CD4-positive, alpha-beta T cell (primary cell): ENCODE measurements at regions not wholly inside any gene's neighbourhood (a gene's known extent, or its start where the extent isn't known, plus 50 kb on each side); places are given as distances from the start of the nearest gene placed in this dataset.

Experiments used
- ATAC-seq: fragments of 200-7000 bp; cut with Tn5 transposase; one replicate; pipeline ENCODE4 v1.10.0; 2022; ENCODE audit warnings: mild to moderate bottlenecking; ENCODE audit not compliant: poor library complexity
- CTCF ChIA-PET: fragments of 350-600 bp; sonication (Branson Sonifier 250); formaldehyde crosslinking; loops from one replicate; lab custom pipeline; 2021; ENCODE audit warnings: antibody characterized with exemption, inconsistent platforms; lab: Charles Lee
- POLR2A ChIA-PET: fragments of 350-600 bp; sonication (Branson Sonifier 250); formaldehyde crosslinking; loops from one replicate; lab custom pipeline; 2021; ENCODE audit warnings: antibody characterized with exemption, inconsistent platforms; lab: Charles Lee
- DNase-seq, 14 experiments: peaks; one replicate each; pipeline ENCODE4 v3.0.0-alpha.2; 2013 to 2020; ENCODE audit warnings: mixed read lengths in 2 of 14
- H3K27ac ChIP-seq, 2 donors: one replicate each; pipeline versions ENCODE4 v1.5.1 to v1.7.0; 2013; ENCODE audit warnings: low read length in 2 of 2, low read depth in 1 of 2, mild to moderate bottlenecking in 1 of 2
- H3K27me3 ChIP-seq, 2 experiments: 1 replicate in 1 of 2; 2 replicates in 1 of 2; pipeline versions ENCODE4 v1.6.1 to v1.7.0; 2013; ENCODE audit warnings: low read length in 2 of 2, control low read depth in 1 of 2, mild to moderate bottlenecking in 1 of 2, moderate library complexity in 1 of 2; ENCODE audit not compliant: insufficient read depth in 2 of 2, control insufficient read depth in 1 of 2
- H3K36me3 ChIP-seq: one replicate; pipeline ENCODE4 v1.6.1; 2013; ENCODE audit warnings: low read length, control low read depth; ENCODE audit not compliant: insufficient read depth
- H3K4me1 ChIP-seq: one replicate; pipeline ENCODE4 v1.6.1; 2013; ENCODE audit warnings: low read length, control low read depth; ENCODE audit not compliant: insufficient read depth
- H3K4me3 ChIP-seq: one replicate; pipeline ENCODE4 v1.5.1; 2013; ENCODE audit warnings: mild to moderate bottlenecking, low read length, moderate library complexity
- H3K9me3 ChIP-seq, 2 experiments: 1 replicate in 1 of 2; 2 replicates in 1 of 2; pipeline versions ENCODE4 v1.6.1 to v1.7.0; 2013; ENCODE audit warnings: low read length in 2 of 2, mild to moderate bottlenecking in 2 of 2, control low read depth in 1 of 2, moderate library complexity in 1 of 2; ENCODE audit not compliant: control insufficient read depth in 1 of 2, insufficient read depth in 1 of 2
- H3K27ac Mint-ChIP-seq: one replicate; pipeline ENCODE4 v1.8.0; 2020; ENCODE audit warnings: mixed read lengths
- H3K27me3 Mint-ChIP-seq: one replicate; pipeline ENCODE4 v1.8.0; 2021; ENCODE audit warnings: mixed read lengths
- H3K36me3 Mint-ChIP-seq: one replicate; pipeline ENCODE4 v1.8.0; 2021; ENCODE audit warnings: low read depth, mixed read lengths
- H3K4me1 Mint-ChIP-seq: one replicate; pipeline ENCODE4 v1.8.0; 2021; ENCODE audit warnings: low read depth, mixed read lengths
- H3K4me3 Mint-ChIP-seq: one replicate; pipeline ENCODE4 v1.8.0; 2020; ENCODE audit warnings: mild to moderate bottlenecking, mixed read lengths
- H3K9me3 Mint-ChIP-seq: one replicate; pipeline ENCODE4 v1.8.0; 2020; ENCODE audit warnings: mixed read lengths
- CTCF ChIP-seq: fragments of 200-600 bp; IDR thresholded peaks from one replicate; pipeline ENCODE4 v1.8.0; 2022; ENCODE audit warnings: antibody characterized with exemption, mild to moderate bottlenecking
- intact Hi-C, 2 experiments: fragments of 100-400 bp; cut with DNase I in 1 of 2; cut with micrococcal nuclease in 1 of 2; formaldehyde crosslinking; loops; one replicate each; pipeline versions ENCODE4 v1.15.1 to v1.9.0; 2023 to 2025; cut with DNase I, micrococcal nuclease

- CTCF ChIA-PET: no interaction called here
- no peaks in the 10 kb centered on the region for H3K4me1 Mint-ChIP-seq
Observed at GRCh38 chr18:61167902-61168301, 165.3 kb upstream of the CDH20 start.

GRCh38 chr18:61169386-61169785 lies 163.8 kb upstream of the CDH20 start:
- no peak overlapping the region for H3K4me3 Mint-ChIP-seq
- no peak for TF ChIP-seq CTCF
- no peaks in the 10 kb centered on the region for H3K9me3 Mint-ChIP-seq
- ChIA-PET CTCF (no interaction called here), POLR2A (no interaction called here)
- H3K27me3 ChIP-seq: no peaks in the 10 kb centered on the region
- DNase-seq (no peak), ATAC-seq (no peak)
- H3K4me3 ChIP-seq: no peak overlapping the region
- H3K27ac Mint-ChIP-seq: no peak overlapping the region
- H3K4me1 ChIP-seq: no peaks in the 10 kb centered on the region
- H3K4me1 Mint-ChIP-seq: no peaks in the 10 kb centered on the region
- H3K36me3 ChIP-seq: no peaks in the 10 kb centered on the region
- H3K27ac ChIP-seq: no peak overlapping the region
- intact Hi-C loops: no loop called here
- H3K9me3 ChIP-seq: no peaks in the 10 kb centered on the region
- H3K36me3 Mint-ChIP-seq: no peaks in the 10 kb centered on the region
- H3K27me3 Mint-ChIP-seq: no peaks in the 10 kb centered on the region

More at GRCh38 chr18:61167902-61168301, 165.3 kb upstream of the CDH20 start:
- H3K4me1 ChIP-seq: no peaks in the 10 kb centered on the region
- H3K27ac ChIP-seq: no peak overlapping the region
- Mint-ChIP-seq H3K27me3 (no peaks in the 10 kb centered on the region), H3K27ac (no peak overlapping the region), H3K36me3 (no peaks in the 10 kb centered on the region), H3K9me3 (peaks cover 4% of the 10 kb centered on the region), H3K4me3 (no peak overlapping the region)
- H3K27me3 ChIP-seq: no peaks in the 10 kb centered on the region
- no peaks in the 10 kb centered on the region for H3K36me3 ChIP-seq
- POLR2A ChIA-PET: no interaction called here
- intact Hi-C loops: no loop called here
- DNase-seq: no peak
- H3K9me3 ChIP-seq: no peaks in the 10 kb centered on the region
- ATAC-seq: no peak
- no peak overlapping the region for H3K4me3 ChIP-seq
- TF ChIP-seq CTCF: no peak

- POLR2A ChIA-PET: no interaction called here
- no peaks in the 10 kb centered on the region for H3K36me3 Mint-ChIP-seq
- H3K27me3 ChIP-seq: no peaks in the 10 kb centered on the region
- H3K27ac Mint-ChIP-seq: no peak overlapping the region
- H3K27ac ChIP-seq: no peak overlapping the region
- no peak for TF ChIP-seq CTCF
- ATAC-seq (no peak), DNase-seq (no peak)
- H3K4me3 Mint-ChIP-seq: no peak overlapping the region
- H3K9me3 Mint-ChIP-seq: no peaks in the 10 kb centered on the region
- intact Hi-C loops: no loop called here
- no peaks in the 10 kb centered on the region for H3K4me1 Mint-ChIP-seq
- H3K27me3 Mint-ChIP-seq: no peaks in the 10 kb centered on the region
- no peaks in the 10 kb centered on the region for H3K4me1 ChIP-seq
- H3K4me3 ChIP-seq: no peak overlapping the region
- H3K36me3 ChIP-seq: no peaks in the 10 kb centered on the region
- CTCF ChIA-PET: no interaction called here
- H3K9me3 ChIP-seq: no peaks in the 10 kb centered on the region
Observed at GRCh38 chr18:61172624-61173023, 160.6 kb upstream of the CDH20 start.
